HepG2 (cell line): ENCODE measurements at regions not wholly inside any gene's neighbourhood (a gene's known extent, or its start where the extent isn't known, plus 50 kb on each side); places are given as distances from the start of the nearest gene placed in this dataset.

Experiments
- ATAC-seq: fragments of 200-7000 bp; cut with Tn5 transposase; 3 replicates; pipeline ENCODE4 v1.9.1; 2020; ENCODE audit warnings: mild to moderate bottlenecking, moderate library complexity
- BruUV-seq: library from RNA; stranded (reverse); fragments of 400-500 nt; replicated peaks from 2 replicates; lab custom pipeline; 2021; lab: Mats Ljungman, UMichigan
- CTCF ChIA-PET: fragments of 300-600 bp; formaldehyde crosslinking; extraction: SDS; loops from one replicate; lab custom pipeline; 2021; ENCODE audit warnings: low total read pairs, inconsistent platforms, low intra/inter-chr PET ratio; lab: Yijun Ruan, JAX
- POLR2A ChIA-PET: fragments of 350-600 bp; sonication (Branson Sonifier 250); formaldehyde crosslinking; loops from one replicate; lab custom pipeline; 2020; ENCODE audit warnings: antibody characterized with exemption, inconsistent platforms; lab: Yijun Ruan, JAX
- DNase-seq: peaks from one replicate; pipeline ENCODE4 v3.0.0-alpha.2; 2015; ENCODE audit warnings: low spot score
- FAIRE-seq: peaks from 3 replicates; lab custom pipeline; 2011; peaks lifted over from hg19 to GRCh38; lab: Jason Lieb, UNC
- H2AFZ ChIP-seq: one replicate; pipeline ENCODE4 v1.6.1; 2011; ENCODE audit warnings: low read length, inconsistent platforms
- H3K27ac ChIP-seq: fragments of 300-600 bp; 3 replicates; pipeline ENCODE4 v1.8.0; 2011; ENCODE audit warnings: mixed run types, mild to moderate bottlenecking, mixed read lengths, low read length, inconsistent platforms; ENCODE audit not compliant: insufficient read depth; ENCODE audit errors: extremely low read length
- H3K27me3 ChIP-seq, 2 experiments: fragments of 200-600 bp in 1 of 2; 2 replicates in 1 of 2; 3 replicates in 1 of 2; pipeline versions ENCODE4 v1.6.0 to v1.8.0; 2011; ENCODE audit warnings: low read length in 2 of 2, mild to moderate bottlenecking in 2 of 2, moderate library complexity in 2 of 2, inconsistent platforms in 1 of 2; ENCODE audit not compliant: insufficient read depth in 2 of 2, control insufficient read depth in 1 of 2
- H3K36me3 ChIP-seq, 2 experiments: fragments of 200-600 bp in 1 of 2; replicated peaks in 1 of 2; 2 replicates in 1 of 2; 3 replicates in 1 of 2; pipeline versions ENCODE4 v1.5.1 to v1.8.0; 2011; ENCODE audit warnings: low read length in 2 of 2, inconsistent platforms in 1 of 2; ENCODE audit not compliant: insufficient read depth in 2 of 2, control insufficient read depth in 1 of 2
- H3K4me1 ChIP-seq: 2 replicates; pipeline ENCODE4 v1.5.1; 2012; ENCODE audit warnings: low read length, inconsistent platforms; ENCODE audit not compliant: insufficient read depth
- H3K4me2 ChIP-seq: 2 replicates; pipeline ENCODE4 v1.6.0; 2011; ENCODE audit warnings: low read depth, low read length, inconsistent platforms
- H3K4me3 ChIP-seq, 3 experiments: fragments of 200-600 bp in 1 of 3; sonication (generic), shearing (Covaris generic) in 1 of 3; replicated peaks in 1 of 3; 2 replicates each; pipeline ENCODE4 v1.5.1; 2011 to 2016; ENCODE audit warnings: low read length in 3 of 3, inconsistent platforms in 2 of 3, low read depth in 2 of 3, mild to moderate bottlenecking in 2 of 3, control low read depth in 1 of 3, mixed read lengths in 1 of 3; ENCODE audit not compliant: insufficient read depth in 1 of 3
- H3K79me2 ChIP-seq: one replicate; pipeline ENCODE4 v1.6.1; 2011; ENCODE audit warnings: low read length, inconsistent platforms; ENCODE audit not compliant: insufficient read depth
- H3K9ac ChIP-seq: 2 replicates; pipeline ENCODE4 v1.6.0; 2011; ENCODE audit warnings: mild to moderate bottlenecking, low read depth, low read length, inconsistent platforms; ENCODE audit not compliant: insufficient read depth
- H3K9me3 ChIP-seq: 2 replicates; pipeline ENCODE4 v1.5.1; 2012; ENCODE audit warnings: mild to moderate bottlenecking, low read length
- H4K20me1 ChIP-seq: 2 replicates; pipeline ENCODE4 v1.6.0; 2011; ENCODE audit warnings: inconsistent platforms, mild to moderate bottlenecking, low read length, moderate library complexity; ENCODE audit not compliant: insufficient read depth
- EEA1 ChIP-seq: sonication (generic); formaldehyde crosslinking; IDR thresholded peaks from 2 replicates; pipeline ENCODE4 v1.5.1; 2020; ENCODE audit warnings: mild to moderate bottlenecking, missing genetic modification reagents, borderline replicate concordance
- KDM3A ChIP-seq: IDR thresholded peaks from 2 replicates; pipeline ENCODE4 v1.6.1; 2018; ENCODE audit warnings: low read depth, missing compliant biosample characterization
- POLR2G ChIP-seq: fragments of 200-400 bp; formaldehyde crosslinking; IDR thresholded peaks from 2 replicates; pipeline ENCODE4 v1.6.1; 2018; ENCODE audit warnings: mild to moderate bottlenecking, low read depth, low read length, moderate library complexity
- SMAD9 ChIP-seq: sonication (generic); formaldehyde crosslinking; IDR thresholded peaks from 2 replicates; pipeline ENCODE4 v1.5.1; 2020; ENCODE audit warnings: mild to moderate bottlenecking, missing genetic modification reagents
- ZFAT ChIP-seq: sonication (generic); formaldehyde crosslinking; conservative IDR thresholded peaks from 2 replicates; pipeline ENCODE4 v1.8.1; 2023; ENCODE audit warnings: missing genetic modification reagents, inconsistent platforms
- ZSCAN25 ChIP-seq: sonication (generic); formaldehyde crosslinking; IDR thresholded peaks from 2 replicates; pipeline ENCODE4 v1.8.0; 2022; ENCODE audit warnings: mild to moderate bottlenecking, missing genetic modification reagents
- WGBS: methylation state at CpG from one replicate; pipeline ENCODE4 v1.1.6; 2017; ENCODE audit warnings: low lambda C conversion rate; 5-methylcytosine and 5-hydroxymethylcytosine counted together
- in situ Hi-C: cut with HindIII; loops from 2 replicates; pipeline ENCODE4 v1.10.0; 2017; ENCODE audit warnings: low pct_unique_long_range_greater_than_20kb; ENCODE audit not compliant: extremely low pct_ligation_motif_present
- intact Hi-C: fragments of 100-400 bp; cut with micrococcal nuclease; formaldehyde crosslinking; loops from one replicate; pipeline ENCODE4 v1.10.0; 2022; ENCODE audit not compliant: unreplicated experiment
- TF ChIP-seq, protein P1 (sequence below): sonication (generic); formaldehyde crosslinking; conservative IDR thresholded peaks from 2 replicates; pipeline ENCODE4 v1.4.0; 2020; ENCODE audit warnings: mild to moderate bottlenecking, missing genetic modification reagents, moderate library complexity
- TF ChIP-seq, protein P2 (sequence below): sonication (generic); formaldehyde crosslinking; IDR thresholded peaks from 2 replicates; pipeline ENCODE4 v1.8.1; 2023; ENCODE audit warnings: missing genetic modification reagents, mild to moderate bottlenecking, borderline replicate concordance
- TF ChIP-seq, protein P3 (sequence below): sonication (generic); formaldehyde crosslinking; IDR thresholded peaks from 2 replicates; pipeline ENCODE4 v1.9.0; 2022; ENCODE audit warnings: missing genetic modification reagents, mild to moderate bottlenecking, borderline replicate concordance
- TF ChIP-seq, protein P4 (sequence below): IDR thresholded peaks from 2 replicates; pipeline ENCODE4 v1.6.1; 2016; ENCODE audit warnings: low read depth, control low read depth

DNA sequence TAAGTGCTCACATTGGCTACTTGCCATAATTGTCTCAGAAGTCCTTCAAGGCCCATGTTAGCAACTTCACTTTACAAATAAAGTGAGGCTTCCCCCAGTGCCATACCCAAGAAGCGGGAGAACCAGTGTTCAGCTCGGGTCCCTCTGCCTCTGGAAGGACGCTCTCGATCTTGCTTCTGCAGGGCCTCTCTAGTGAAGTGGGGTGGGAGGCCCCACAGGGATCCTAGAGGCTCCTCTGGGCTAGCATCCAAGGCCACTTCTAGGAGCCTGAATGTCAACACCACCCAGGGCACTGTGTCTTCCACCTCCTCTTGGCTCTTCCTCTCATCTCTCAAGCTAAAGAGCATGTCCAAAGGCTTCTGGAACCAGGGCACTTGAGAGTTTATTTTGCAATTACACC lies 282.5 kb downstream of the GADD45G start:
- FAIRE-seq (no peak), DNase-seq (no peak), ATAC-seq (no peak)
- Histone ChIP-seq H3K4me2 (no peak overlapping the region), H3K27me3 (no peaks in the 10 kb centered on the region), H3K79me2 (no peaks in the 10 kb centered on the region), H3K9me3 (no peaks in the 10 kb centered on the region), H3K36me3 (no peaks in the 10 kb centered on the region), H3K4me1 (no peaks in the 10 kb centered on the region), H3K27ac (no peak overlapping the region), H2AFZ (no peak overlapping the region), H3K9ac (no peak overlapping the region), H4K20me1 (no peaks in the 10 kb centered on the region), H3K4me3 (no peak overlapping the region)
- TF ChIP-seq ZFAT (CRISPR knock-in tag): no peak
- no peak for TF ChIP-seq SMAD9
- 45% methylated on average over 4 of the region's 4 CpGs for WGBS
- ChIA-PET POLR2A (no interaction called here), CTCF (no interaction called here)
- intact Hi-C loops (no loop called here), in situ Hi-C loops (no loop called here)
- BruUV-seq: no TSS peak

DNA sequence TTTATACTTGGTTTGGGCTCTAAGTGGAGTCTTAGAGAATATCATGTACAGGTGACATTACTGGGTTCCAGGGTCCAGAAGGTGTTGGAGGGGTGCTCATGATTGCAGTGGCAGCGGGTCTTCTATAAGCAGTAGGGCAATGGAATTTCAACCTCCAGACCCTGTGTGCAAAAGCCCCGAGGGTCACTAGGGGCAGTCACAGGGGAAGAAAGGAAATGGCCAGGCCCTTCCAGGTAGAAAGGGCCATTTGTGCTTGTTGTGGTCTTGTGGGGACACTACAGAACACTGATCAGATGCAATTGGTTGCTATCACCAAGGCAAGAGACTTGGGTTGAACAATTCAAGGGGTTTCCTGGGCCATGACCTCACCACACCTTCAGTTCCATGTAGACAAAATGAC lies 283.4 kb downstream of the GADD45G start:
- Histone ChIP-seq H3K4me1 (no peaks in the 10 kb centered on the region), H3K36me3 (no peaks in the 10 kb centered on the region), H2AFZ (no peak overlapping the region), H3K27ac (no peak overlapping the region), H3K27me3 (no peaks in the 10 kb centered on the region), H3K4me2 (no peak overlapping the region), H3K4me3 (no peak overlapping the region), H3K79me2 (no peaks in the 10 kb centered on the region), H3K9me3 (no peaks in the 10 kb centered on the region), H3K9ac (no peak overlapping the region), H4K20me1 (no peaks in the 10 kb centered on the region)
- TF ChIP-seq, protein P1, sequence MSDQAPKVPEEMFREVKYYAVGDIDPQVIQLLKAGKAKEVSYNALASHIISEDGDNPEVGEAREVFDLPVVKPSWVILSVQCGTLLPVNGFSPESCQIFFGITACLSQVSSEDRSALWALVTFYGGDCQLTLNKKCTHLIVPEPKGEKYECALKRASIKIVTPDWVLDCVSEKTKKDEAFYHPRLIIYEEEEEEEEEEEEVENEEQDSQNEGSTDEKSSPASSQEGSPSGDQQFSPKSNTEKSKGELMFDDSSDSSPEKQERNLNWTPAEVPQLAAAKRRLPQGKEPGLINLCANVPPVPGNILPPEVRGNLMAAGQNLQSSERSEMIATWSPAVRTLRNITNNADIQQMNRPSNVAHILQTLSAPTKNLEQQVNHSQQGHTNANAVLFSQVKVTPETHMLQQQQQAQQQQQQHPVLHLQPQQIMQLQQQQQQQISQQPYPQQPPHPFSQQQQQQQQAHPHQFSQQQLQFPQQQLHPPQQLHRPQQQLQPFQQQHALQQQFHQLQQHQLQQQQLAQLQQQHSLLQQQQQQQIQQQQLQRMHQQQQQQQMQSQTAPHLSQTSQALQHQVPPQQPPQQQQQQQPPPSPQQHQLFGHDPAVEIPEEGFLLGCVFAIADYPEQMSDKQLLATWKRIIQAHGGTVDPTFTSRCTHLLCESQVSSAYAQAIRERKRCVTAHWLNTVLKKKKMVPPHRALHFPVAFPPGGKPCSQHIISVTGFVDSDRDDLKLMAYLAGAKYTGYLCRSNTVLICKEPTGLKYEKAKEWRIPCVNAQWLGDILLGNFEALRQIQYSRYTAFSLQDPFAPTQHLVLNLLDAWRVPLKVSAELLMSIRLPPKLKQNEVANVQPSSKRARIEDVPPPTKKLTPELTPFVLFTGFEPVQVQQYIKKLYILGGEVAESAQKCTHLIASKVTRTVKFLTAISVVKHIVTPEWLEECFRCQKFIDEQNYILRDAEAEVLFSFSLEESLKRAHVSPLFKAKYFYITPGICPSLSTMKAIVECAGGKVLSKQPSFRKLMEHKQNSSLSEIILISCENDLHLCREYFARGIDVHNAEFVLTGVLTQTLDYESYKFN (CRISPR knock-in tag): no peak
- TF ChIP-seq KDM3A (CRISPR knock-in tag) (no peak), EEA1 (no peak), ZSCAN25 (CRISPR knock-in tag) (no peak), POLR2G (no peak)
- TF ChIP-seq, protein P2, sequence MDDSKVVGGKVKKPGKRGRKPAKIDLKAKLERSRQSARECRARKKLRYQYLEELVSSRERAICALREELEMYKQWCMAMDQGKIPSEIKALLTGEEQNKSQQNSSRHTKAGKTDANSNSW (CRISPR knock-in tag): no peak
- TF ChIP-seq, protein P3, sequence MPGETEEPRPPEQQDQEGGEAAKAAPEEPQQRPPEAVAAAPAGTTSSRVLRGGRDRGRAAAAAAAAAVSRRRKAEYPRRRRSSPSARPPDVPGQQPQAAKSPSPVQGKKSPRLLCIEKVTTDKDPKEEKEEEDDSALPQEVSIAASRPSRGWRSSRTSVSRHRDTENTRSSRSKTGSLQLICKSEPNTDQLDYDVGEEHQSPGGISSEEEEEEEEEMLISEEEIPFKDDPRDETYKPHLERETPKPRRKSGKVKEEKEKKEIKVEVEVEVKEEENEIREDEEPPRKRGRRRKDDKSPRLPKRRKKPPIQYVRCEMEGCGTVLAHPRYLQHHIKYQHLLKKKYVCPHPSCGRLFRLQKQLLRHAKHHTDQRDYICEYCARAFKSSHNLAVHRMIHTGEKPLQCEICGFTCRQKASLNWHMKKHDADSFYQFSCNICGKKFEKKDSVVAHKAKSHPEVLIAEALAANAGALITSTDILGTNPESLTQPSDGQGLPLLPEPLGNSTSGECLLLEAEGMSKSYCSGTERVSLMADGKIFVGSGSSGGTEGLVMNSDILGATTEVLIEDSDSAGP: no peak
- TF ChIP-seq, protein P4, sequence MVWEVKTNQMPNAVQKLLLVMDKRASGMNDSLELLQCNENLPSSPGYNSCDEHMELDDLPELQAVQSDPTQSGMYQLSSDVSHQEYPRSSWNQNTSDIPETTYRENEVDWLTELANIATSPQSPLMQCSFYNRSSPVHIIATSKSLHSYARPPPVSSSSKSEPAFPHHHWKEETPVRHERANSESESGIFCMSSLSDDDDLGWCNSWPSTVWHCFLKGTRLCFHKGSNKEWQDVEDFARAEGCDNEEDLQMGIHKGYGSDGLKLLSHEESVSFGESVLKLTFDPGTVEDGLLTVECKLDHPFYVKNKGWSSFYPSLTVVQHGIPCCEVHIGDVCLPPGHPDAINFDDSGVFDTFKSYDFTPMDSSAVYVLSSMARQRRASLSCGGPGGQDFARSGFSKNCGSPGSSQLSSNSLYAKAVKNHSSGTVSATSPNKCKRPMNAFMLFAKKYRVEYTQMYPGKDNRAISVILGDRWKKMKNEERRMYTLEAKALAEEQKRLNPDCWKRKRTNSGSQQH (CRISPR knock-in tag): no peak
- ChIA-PET POLR2A (no interaction called here), CTCF (no interaction called here)
- DNase-seq (no peak), ATAC-seq (no peak), FAIRE-seq (no peak)
- in situ Hi-C loops: no loop called here
- WGBS: 0% methylated on average over 1 of the region's 2 CpGs
- intact Hi-C loops: no loop called here
- no TSS peak for BruUV-seq
